IgD-negative memory B cell (primary cell): ENCODE measurements at regions not wholly inside any gene's neighbourhood (a gene's known extent, or its start where the extent isn't known, plus 50 kb on each side); places are given as distances from the start of the nearest gene placed in this dataset.
"Not testable (repeated sequence)": the region's sequence is repeated elsewhere in the genome, so short reads cannot be mapped to it uniquely, and the experiment has no call there.

ENCODE experiments used
- H3K27ac Mint-ChIP-seq, 3 donors: one replicate each; pipeline ENCODE4 v1.8.0; 2020 to 2022; ENCODE audit warnings: mild to moderate bottlenecking in 3 of 3, mixed read lengths in 3 of 3, moderate library complexity in 1 of 3
- H3K27me3 Mint-ChIP-seq: one replicate; pipeline ENCODE4 v1.8.0; 2021; ENCODE audit warnings: mixed read lengths
- H3K36me3 Mint-ChIP-seq: one replicate; pipeline ENCODE4 v1.8.0; 2020; ENCODE audit warnings: mild to moderate bottlenecking, mixed read lengths
- H3K4me1 Mint-ChIP-seq, 3 donors: one replicate each; pipeline ENCODE4 v1.8.0; 2020 to 2022; ENCODE audit warnings: mixed read lengths in 3 of 3, mild to moderate bottlenecking in 1 of 3
- H3K4me3 Mint-ChIP-seq, 4 donors: one replicate each; pipeline ENCODE4 v1.8.0; 2020 to 2022; ENCODE audit warnings: mild to moderate bottlenecking in 4 of 4, mixed read lengths in 4 of 4, moderate library complexity in 3 of 4
- H3K9me3 Mint-ChIP-seq, 3 donors: one replicate each; pipeline ENCODE4 v1.8.0; 2020 to 2021; ENCODE audit warnings: mixed read lengths in 3 of 3, mild to moderate bottlenecking in 1 of 3

GRCh38 chr7:56697058-56697457 is 435.2 kb downstream of the ZNF479 start:
- H3K4me1 Mint-ChIP-seq, H3K36me3 Mint-ChIP-seq, H3K27me3 Mint-ChIP-seq, H3K27ac Mint-ChIP-seq, H3K4me3 Mint-ChIP-seq, H3K9me3 Mint-ChIP-seq: not testable (repeated sequence)

- Mint-ChIP-seq H3K27me3 (no peaks in the 10 kb centered on the region), H3K4me1 (no peaks in the 10 kb centered on the region), H3K9me3 (peaks cover 8 to 42% (median 30%) of the 10 kb centered on the region in 3 donors), H3K27ac (no peak overlapping the region), H3K36me3 (no peaks in the 10 kb centered on the region), H3K4me3 (no peak overlapping the region)
Measured at GRCh38 chr7:56686276-56686859, 445.9 kb downstream of the ZNF479 start.

GRCh38 chr7:56639173-56639746 is 493.0 kb downstream of the ZNF479 start:
- no peaks in the 10 kb centered on the region for H3K4me1 Mint-ChIP-seq
- H3K27ac Mint-ChIP-seq = no peak overlapping the region
- peaks cover 2% of the 10 kb centered on the region for H3K36me3 Mint-ChIP-seq
- H3K9me3 Mint-ChIP-seq = peaks cover 13 to 41% (median 19%) of the 10 kb centered on the region in 3 donors
- H3K4me3 Mint-ChIP-seq = no peak overlapping the region
- no peaks in the 10 kb centered on the region for H3K27me3 Mint-ChIP-seq

- H3K27ac Mint-ChIP-seq = no peak overlapping the region
- H3K4me3 Mint-ChIP-seq = peak overlapping the region in 1 of 4 donors; percentile 70
- H3K9me3 Mint-ChIP-seq = peaks cover 4 to 20% (median 15%) of the 10 kb centered on the region in 3 donors
- H3K4me1 Mint-ChIP-seq = no peaks in the 10 kb centered on the region
- H3K27me3 Mint-ChIP-seq = no peaks in the 10 kb centered on the region
- no peaks in the 10 kb centered on the region for H3K36me3 Mint-ChIP-seq
Measured at GRCh38 chr7:56609852-56610355, 493.7 kb upstream of the NUPR2 start.

- no peak overlapping the region for H3K4me3 Mint-ChIP-seq
- H3K27ac Mint-ChIP-seq = no peak overlapping the region
- H3K36me3 Mint-ChIP-seq = no peaks in the 10 kb centered on the region
- peaks cover 3 to 6% (median 4%) of the 10 kb centered on the region in 3 donors for H3K9me3 Mint-ChIP-seq
- no peaks in the 10 kb centered on the region for H3K27me3 Mint-ChIP-seq
- H3K4me1 Mint-ChIP-seq = no peaks in the 10 kb centered on the region
Measured at GRCh38 chr7:56605146-56605545, 488.9 kb upstream of the NUPR2 start.

GRCh38 chr7:56578612-56579011 is 462.4 kb upstream of the NUPR2 start:
- Mint-ChIP-seq H3K4me3 (no peak overlapping the region), H3K9me3 (peaks cover 4 to 36% (median 5%) of the 10 kb centered on the region in 3 donors), H3K4me1 (no peaks in the 10 kb centered on the region), H3K27me3 (no peaks in the 10 kb centered on the region), H3K36me3 (no peaks in the 10 kb centered on the region), H3K27ac (no peak overlapping the region)

- Mint-ChIP-seq H3K9me3 (peaks cover 1 to 12% (median 3%) of the 10 kb centered on the region in 3 donors), H3K4me1 (no peaks in the 10 kb centered on the region), H3K36me3 (peaks cover 2% of the 10 kb centered on the region), H3K27ac (no peak overlapping the region), H3K27me3 (no peaks in the 10 kb centered on the region), H3K4me3 (no peak overlapping the region)
Measured at GRCh38 chr7:56570968-56571367, 454.8 kb upstream of the NUPR2 start.

- Mint-ChIP-seq H3K4me1 (no peaks in the 10 kb centered on the region), H3K27me3 (no peaks in the 10 kb centered on the region), H3K4me3 (no peak overlapping the region), H3K9me3 (peaks cover 7 to 22% (median 8%) of the 10 kb centered on the region in 3 donors), H3K27ac (no peak overlapping the region), H3K36me3 (peaks cover 2% of the 10 kb centered on the region)
Measured at GRCh38 chr7:56538541-56539429, 422.6 kb upstream of the NUPR2 start.

GRCh38 chr7:56537952-56538351 is 421.7 kb upstream of the NUPR2 start:
- Mint-ChIP-seq H3K4me1 (no peaks in the 10 kb centered on the region), H3K27ac (no peak overlapping the region), H3K9me3 (peaks cover 8 to 27% (median 11%) of the 10 kb centered on the region in 3 donors), H3K36me3 (peaks cover 2% of the 10 kb centered on the region), H3K27me3 (no peaks in the 10 kb centered on the region), H3K4me3 (no peak overlapping the region)

- peaks cover 2% of the 10 kb centered on the region for H3K36me3 Mint-ChIP-seq
- H3K4me3 Mint-ChIP-seq = no peak overlapping the region
- H3K9me3 Mint-ChIP-seq = peaks cover 8 to 27% (median 11%) of the 10 kb centered on the region in 3 donors
- no peaks in the 10 kb centered on the region for H3K27me3 Mint-ChIP-seq
- H3K27ac Mint-ChIP-seq = no peak overlapping the region
- H3K4me1 Mint-ChIP-seq = no peaks in the 10 kb centered on the region
Measured at GRCh38 chr7:56537477-56537876, 421.3 kb upstream of the NUPR2 start.

GRCh38 chr7:56495165-56495564 is 378.9 kb upstream of the NUPR2 start:
- H3K4me1 Mint-ChIP-seq = no peaks in the 10 kb centered on the region
- H3K36me3 Mint-ChIP-seq = peaks cover 2% of the 10 kb centered on the region

GRCh38 chr7:56493704-56494450 is 377.7 kb upstream of the NUPR2 start:
- Mint-ChIP-seq H3K27me3 (no peaks in the 10 kb centered on the region), H3K9me3 (peaks cover 4 to 12% (median 8%) of the 10 kb centered on the region in 3 donors), H3K36me3 (peaks cover 2% of the 10 kb centered on the region), H3K4me3 (no peak overlapping the region), H3K4me1 (no peaks in the 10 kb centered on the region), H3K27ac (no peak overlapping the region)

More at GRCh38 chr7:56495165-56495564, 378.9 kb upstream of the NUPR2 start:
- no peak overlapping the region for H3K4me3 Mint-ChIP-seq
- H3K9me3 Mint-ChIP-seq = peaks cover 6 to 13% (median 11%) of the 10 kb centered on the region in 3 donors
- no peak overlapping the region for H3K27ac Mint-ChIP-seq
- no peaks in the 10 kb centered on the region for H3K27me3 Mint-ChIP-seq

- Mint-ChIP-seq H3K27me3 (no peaks in the 10 kb centered on the region), H3K27ac (no peak overlapping the region), H3K4me3 (peak overlapping the region in 1 of 4 donors; percentile 32), H3K4me1 (no peaks in the 10 kb centered on the region), H3K9me3 (peaks cover 3 to 14% (median 9%) of the 10 kb centered on the region in 3 donors), H3K36me3 (peaks cover 2% of the 10 kb centered on the region)
Measured at GRCh38 chr7:56493196-56493595, 377.0 kb upstream of the NUPR2 start.

GRCh38 chr7:56491636-56492425 is 375.6 kb upstream of the NUPR2 start:
- Mint-ChIP-seq H3K4me3 (no peak overlapping the region), H3K36me3 (peaks cover 2% of the 10 kb centered on the region), H3K9me3 (peaks cover 3 to 14% (median 9%) of the 10 kb centered on the region in 3 donors), H3K27ac (no peak overlapping the region), H3K4me1 (no peaks in the 10 kb centered on the region), H3K27me3 (no peaks in the 10 kb centered on the region)
